ENCODE measurements at regions not wholly inside any gene's neighbourhood (a gene's known extent, or its start where the extent isn't known, plus 50 kb on each side); places are given as distances from the start of the nearest gene placed in this dataset.

DNA sequence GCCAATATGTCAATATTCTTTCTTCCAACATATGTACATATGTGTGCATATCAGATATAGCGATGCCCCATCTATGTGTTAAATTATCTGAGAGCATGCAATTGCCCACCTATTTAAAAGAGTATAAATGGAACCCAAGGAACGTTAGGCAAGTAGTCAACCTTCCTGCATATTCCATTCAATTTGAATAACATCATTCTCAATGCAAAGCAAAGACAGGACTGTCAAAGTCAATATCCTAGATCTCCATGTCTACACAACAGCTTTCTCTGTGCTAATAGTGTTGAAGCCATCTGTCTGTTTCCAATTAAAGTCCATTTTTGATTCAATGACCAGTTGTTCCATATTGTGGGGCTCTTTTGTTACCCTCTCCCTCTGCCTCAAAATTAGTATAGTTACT, 85.3 kb upstream of the COX7C start:
- no peaks in the 10 kb centered on the region for H3K9me3 ChIP-seq
- no peak for DNase-seq (ENCODE audit: low spot score)
- H3K27me3 ChIP-seq: no peaks in the 10 kb centered on the region
- no peaks in the 10 kb centered on the region for H3K4me1 ChIP-seq
- H3K4me3 ChIP-seq: no peak overlapping the region
- no peaks in the 10 kb centered on the region for H3K36me3 ChIP-seq
- TF ChIP-seq, protein P1, sequence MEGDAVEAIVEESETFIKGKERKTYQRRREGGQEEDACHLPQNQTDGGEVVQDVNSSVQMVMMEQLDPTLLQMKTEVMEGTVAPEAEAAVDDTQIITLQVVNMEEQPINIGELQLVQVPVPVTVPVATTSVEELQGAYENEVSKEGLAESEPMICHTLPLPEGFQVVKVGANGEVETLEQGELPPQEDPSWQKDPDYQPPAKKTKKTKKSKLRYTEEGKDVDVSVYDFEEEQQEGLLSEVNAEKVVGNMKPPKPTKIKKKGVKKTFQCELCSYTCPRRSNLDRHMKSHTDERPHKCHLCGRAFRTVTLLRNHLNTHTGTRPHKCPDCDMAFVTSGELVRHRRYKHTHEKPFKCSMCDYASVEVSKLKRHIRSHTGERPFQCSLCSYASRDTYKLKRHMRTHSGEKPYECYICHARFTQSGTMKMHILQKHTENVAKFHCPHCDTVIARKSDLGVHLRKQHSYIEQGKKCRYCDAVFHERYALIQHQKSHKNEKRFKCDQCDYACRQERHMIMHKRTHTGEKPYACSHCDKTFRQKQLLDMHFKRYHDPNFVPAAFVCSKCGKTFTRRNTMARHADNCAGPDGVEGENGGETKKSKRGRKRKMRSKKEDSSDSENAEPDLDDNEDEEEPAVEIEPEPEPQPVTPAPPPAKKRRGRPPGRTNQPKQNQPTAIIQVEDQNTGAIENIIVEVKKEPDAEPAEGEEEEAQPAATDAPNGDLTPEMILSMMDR (IDR thresholded peaks at IDR 0.05): no peak
- H3K27ac ChIP-seq: no peak overlapping the region

DNA sequence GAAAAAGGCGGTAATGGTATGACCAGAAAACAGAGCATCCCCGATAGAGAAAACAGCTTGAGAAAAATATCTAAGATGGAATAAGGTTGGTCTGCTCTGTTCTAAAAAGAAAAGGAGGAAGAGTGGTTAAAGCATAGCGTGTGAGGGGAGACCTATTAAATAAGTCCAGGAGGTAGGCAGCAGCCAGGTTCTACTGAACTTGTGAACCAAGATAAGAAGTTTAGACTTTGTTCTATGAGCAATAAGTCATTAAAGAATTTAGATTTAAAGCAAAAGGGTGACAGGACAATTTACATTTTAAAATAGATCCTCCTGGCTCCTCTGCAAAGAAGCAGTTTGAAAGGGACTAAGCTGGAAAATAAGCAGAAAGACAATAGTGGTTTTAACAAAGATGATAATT, 81.3 kb upstream of the COX7C start:
- no peak for DNase-seq (ENCODE audit: low spot score)
- H3K4me3 ChIP-seq: no peak overlapping the region
- H3K4me1 ChIP-seq: no peaks in the 10 kb centered on the region
- H3K27me3 ChIP-seq: no peaks in the 10 kb centered on the region
- H3K9me3 ChIP-seq: no peaks in the 10 kb centered on the region
- TF ChIP-seq, protein P1 (IDR thresholded peaks at IDR 0.05): no peak
- H3K36me3 ChIP-seq: no peaks in the 10 kb centered on the region
- no peak overlapping the region for H3K27ac ChIP-seq

GRCh38 chr5:86542532-86542931, 75.2 kb upstream of the COX7C start:
- no peaks in the 10 kb centered on the region for H3K9me3 ChIP-seq
- TF ChIP-seq, protein P1 (IDR thresholded peaks at IDR 0.05): no peak
- H3K27me3 ChIP-seq: no peaks in the 10 kb centered on the region
- no peaks in the 10 kb centered on the region for H3K36me3 ChIP-seq
- H3K4me3 ChIP-seq: no peak overlapping the region
- no peak for DNase-seq (ENCODE audit: low spot score)
- H3K27ac ChIP-seq: no peak overlapping the region
- no peaks in the 10 kb centered on the region for H3K4me1 ChIP-seq

- no peaks in the 10 kb centered on the region for H3K9me3 ChIP-seq
- no peaks in the 10 kb centered on the region for H3K27me3 ChIP-seq
- TF ChIP-seq, protein P1 (IDR thresholded peaks at IDR 0.05): no peak
- no peak overlapping the region for H3K4me3 ChIP-seq
- no peaks in the 10 kb centered on the region for H3K4me1 ChIP-seq
- no peak overlapping the region for H3K27ac ChIP-seq
- no peaks in the 10 kb centered on the region for H3K36me3 ChIP-seq
- no peak for DNase-seq (ENCODE audit: low spot score)
These were observed 71.7 kb upstream of the COX7C start for GRCh38 chr5:86546044-86546443.

GRCh38 chr5:86546582-86546981, 71.2 kb upstream of the COX7C start:
- Histone ChIP-seq H3K36me3 (no peaks in the 10 kb centered on the region), H3K9me3 (no peaks in the 10 kb centered on the region), H3K27ac (no peak overlapping the region), H3K4me3 (no peak overlapping the region), H3K4me1 (no peaks in the 10 kb centered on the region), H3K27me3 (no peaks in the 10 kb centered on the region)
- no peak for DNase-seq (ENCODE audit: low spot score)
- TF ChIP-seq, protein P1 (IDR thresholded peaks at IDR 0.05): no peak

GRCh38 chr5:86554638-86555037, 63.1 kb upstream of the COX7C start:
- Histone ChIP-seq H3K4me1 (no peaks in the 10 kb centered on the region), H3K36me3 (no peaks in the 10 kb centered on the region), H3K27me3 (no peaks in the 10 kb centered on the region), H3K9me3 (no peaks in the 10 kb centered on the region), H3K4me3 (no peak overlapping the region), H3K27ac (no peak overlapping the region)
- TF ChIP-seq, protein P1 (IDR thresholded peaks at IDR 0.05): no peak
- no peak for DNase-seq (ENCODE audit: low spot score)

Data from right atrium auricular region (tissue), 2 donors.